Posterior cingulate gyrus (tissue), 11 donors: ENCODE measurements at regions not wholly inside any gene's neighbourhood (a gene's known extent, or its start where the extent isn't known, plus 50 kb on each side); places are given as distances from the start of the nearest gene placed in this dataset.
"Not testable (repeated sequence)": the region's sequence is repeated elsewhere in the genome, so short reads cannot be mapped to it uniquely, and the experiment has no call there.

Experiments used
- DNase-seq, 10 donors: peaks; one replicate each; pipeline versions ENCODE4 v3.0.0 to v3.0.0-alpha.2; 2020 to 2021; ENCODE audit warnings: mixed read lengths in 3 of 10
- intact Hi-C: fragments of 100-400 bp; cut with DNase I; formaldehyde crosslinking; loops from one replicate; pipeline ENCODE4 v1.15.1; 2023

GRCh38 chr1:234762127-234762526 is 152.1 kb upstream of the IRF2BP2 start:
- DNase-seq, intact Hi-C loops: not testable (repeated sequence)

- DNase-seq: peak in 1 of 10 donors; percentile 45
- intact Hi-C loops: no loop called here
Observed at GRCh38 chr1:234760303-234760723, 150.3 kb upstream of the IRF2BP2 start.

- peak in 1 of 10 donors; percentile 56 for DNase-seq
- intact Hi-C loops: loop anchor here (5.0 kb wide), 1 partner anchor 72 kb away; no protein-coding TSS in a partner anchor
Observed at GRCh38 chr1:234759888-234760287, 149.9 kb upstream of the IRF2BP2 start.

- peak in 1 of 10 donors; percentile 27 for DNase-seq
- intact Hi-C loops: loop anchor here (5.0 kb wide), 1 partner anchor 73 kb away; no protein-coding TSS in a partner anchor
Observed at GRCh38 chr1:234758851-234759250, 148.9 kb upstream of the IRF2BP2 start.

GRCh38 chr1:234756857-234757256 is 146.9 kb upstream of the IRF2BP2 start:
- intact Hi-C loops: loop anchor here (5.0 kb wide), 1 partner anchor 75 kb away; no protein-coding TSS in a partner anchor

GRCh38 chr1:234756066-234756774 is 146.2 kb upstream of the IRF2BP2 start:
- peak in 1 of 10 donors; percentile 40 for DNase-seq
- intact Hi-C loops: loop anchor here (5.0 kb wide), 1 partner anchor 76 kb away; no protein-coding TSS in a partner anchor

More at GRCh38 chr1:234756857-234757256, 146.9 kb upstream of the IRF2BP2 start:
- DNase-seq: peak in 1 of 10 donors; percentile 9

- intact Hi-C loops: loop anchor here (5.0 kb wide), 1 partner anchor 77 kb away; no protein-coding TSS in a partner anchor
- DNase-seq: peak; percentile 54 to 97 (median 80)
Observed at GRCh38 chr1:234755449-234755863, 145.5 kb upstream of the IRF2BP2 start.

- intact Hi-C loops: no loop called here
Observed at GRCh38 chr1:234753979-234754378, 144.0 kb upstream of the IRF2BP2 start.

GRCh38 chr1:234752927-234753326 is 142.9 kb upstream of the IRF2BP2 start:
- peak in 1 of 10 donors; percentile 1 for DNase-seq
- intact Hi-C loops: no loop called here

More at GRCh38 chr1:234753979-234754378, 144.0 kb upstream of the IRF2BP2 start:
- DNase-seq: no peak

- intact Hi-C loops: no loop called here
- DNase-seq: peak in 1 of 10 donors; percentile 52
Observed at GRCh38 chr1:234751678-234752077, 141.7 kb upstream of the IRF2BP2 start.

GRCh38 chr1:234750922-234751627 is 141.1 kb upstream of the IRF2BP2 start:
- peak in 2 of 10 donors; percentile 49 to 53 for DNase-seq

GRCh38 chr1:234748713-234749112 is 138.7 kb upstream of the IRF2BP2 start:
- intact Hi-C loops: no loop called here
- peak in 1 of 10 donors; percentile 1 for DNase-seq

More at GRCh38 chr1:234750922-234751627, 141.1 kb upstream of the IRF2BP2 start:
- intact Hi-C loops: no loop called here

GRCh38 chr1:234748066-234748465 is 138.1 kb upstream of the IRF2BP2 start:
- intact Hi-C loops: no loop called here
- DNase-seq: peak in 1 of 10 donors; percentile 27

GRCh38 chr1:234746798-234747196 is 136.8 kb upstream of the IRF2BP2 start:
- peak in 1 of 10 donors; percentile 52 for DNase-seq
- intact Hi-C loops: no loop called here

GRCh38 chr1:234745844-234746797 is 136.1 kb upstream of the IRF2BP2 start:
- peak in 2 of 10 donors; percentile 10 to 36 for DNase-seq
- intact Hi-C loops: no loop called here

- intact Hi-C loops: no loop called here
- peak in 2 of 10 donors; percentile 9 to 69 for DNase-seq
Observed at GRCh38 chr1:234745276-234745675, 135.3 kb upstream of the IRF2BP2 start.

GRCh38 chr1:234743791-234744611 is 134.0 kb upstream of the IRF2BP2 start:
- peak in 2 of 10 donors; percentile 29 to 88 for DNase-seq

GRCh38 chr1:234742622-234743021 is 132.6 kb upstream of the IRF2BP2 start:
- intact Hi-C loops: no loop called here
- no peak for DNase-seq

More at GRCh38 chr1:234743791-234744611, 134.0 kb upstream of the IRF2BP2 start:
- intact Hi-C loops: no loop called here

- peak in 8 of 10 donors; percentile 41 to 93 (median 70) for DNase-seq
- intact Hi-C loops: no loop called here
Observed at GRCh38 chr1:234737967-234738314, 128.0 kb upstream of the IRF2BP2 start.
